SHP77 (cell line): ENCODE measurements at regions not wholly inside any gene's neighbourhood (a gene's known extent, or its start where the extent isn't known, plus 50 kb on each side); places are given as distances from the start of the nearest gene placed in this dataset.
A peak's percentile ranks its signal among the peaks of the same experiment; 100 is the strongest.
"Not testable (repeated sequence)": the region's sequence is repeated elsewhere in the genome, so short reads cannot be mapped to it uniquely, and the experiment has no call there.

ENCODE experiments used
- DNase-seq, 2 experiments: peaks; one replicate each; lab custom pipeline; 2025; lab: John Stamatoyannopoulos, UW

DNA sequence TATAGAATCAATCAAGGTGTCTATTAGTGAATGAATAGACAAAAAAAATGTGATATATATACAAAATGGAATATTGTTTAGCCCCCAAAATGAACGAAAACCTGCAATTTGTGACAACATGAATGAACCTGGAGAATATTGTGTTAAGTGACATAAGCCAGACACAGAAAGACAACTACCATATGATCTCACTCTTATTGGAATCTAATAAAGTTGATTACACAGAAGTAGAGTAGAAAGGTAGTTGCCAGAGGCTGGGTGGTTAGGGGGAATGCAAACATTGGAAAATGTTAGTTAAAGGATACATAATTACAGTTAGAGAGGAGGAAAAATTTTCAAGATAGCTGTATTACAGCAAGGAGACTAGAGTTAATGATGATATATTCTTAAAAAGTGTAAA lies 1962.3 kb downstream of the EFNA5 start:
- DNase-seq, result no peak

DNA sequence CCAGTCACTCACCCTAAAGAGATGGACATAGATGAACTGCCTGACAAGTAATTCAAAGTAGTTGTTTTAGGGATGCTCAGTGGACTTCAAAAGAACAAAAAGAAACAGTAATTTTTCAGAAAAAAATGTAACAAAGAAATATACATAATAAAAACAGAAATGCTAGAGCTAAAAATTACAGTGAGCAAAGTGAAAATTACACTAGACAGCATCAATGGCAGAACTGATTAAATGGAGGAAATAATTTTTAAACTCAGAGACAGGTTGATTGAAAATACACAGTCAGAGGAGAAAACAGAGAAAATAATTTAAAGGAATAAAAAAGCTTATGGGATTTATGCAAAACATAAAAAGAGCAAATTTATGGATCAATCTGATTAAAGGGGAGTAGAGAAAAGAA lies 1968.4 kb downstream of the EFNA5 start:
- DNase-seq, result no peak

DNA sequence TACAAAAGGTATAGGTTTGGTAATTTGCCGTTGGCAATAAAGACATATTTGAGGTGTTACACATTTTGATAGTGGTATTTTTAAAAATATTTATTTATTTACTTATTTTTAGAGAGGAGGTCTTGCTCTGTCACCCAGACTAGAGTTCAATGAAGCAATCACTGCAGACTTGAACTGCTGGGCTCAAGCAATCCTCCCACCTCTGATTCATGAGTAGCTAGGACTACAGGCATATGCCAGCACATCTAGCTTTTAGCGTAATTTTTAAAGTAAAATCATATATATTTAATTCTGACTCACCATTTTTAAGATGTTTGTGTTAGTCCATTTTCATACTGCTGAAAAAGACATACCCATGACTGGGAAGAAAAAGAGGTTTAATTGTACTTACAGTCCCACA lies 1974.3 kb downstream of the EFNA5 start:
- no peak for DNase-seq

DNA sequence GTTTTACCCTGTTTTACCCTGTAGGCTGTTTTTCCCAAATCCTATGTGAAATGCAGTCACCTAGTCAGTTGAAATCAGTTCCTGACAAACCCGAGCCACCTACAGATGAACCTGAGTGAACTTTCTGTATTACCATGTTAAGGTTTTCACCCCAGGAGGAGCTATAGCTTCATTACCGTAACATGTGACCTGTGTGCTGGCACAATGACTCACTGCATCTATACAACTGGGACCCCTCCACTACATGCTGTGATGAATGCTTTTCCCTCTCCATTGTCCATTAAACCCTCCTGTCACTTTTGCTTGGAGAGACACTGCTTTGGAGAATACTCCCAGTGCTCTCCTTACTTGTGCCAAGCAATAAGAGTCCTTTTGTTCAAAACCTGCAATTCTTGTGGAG lies 1974.8 kb downstream of the EFNA5 start:
- DNase-seq, result no peak

DNA sequence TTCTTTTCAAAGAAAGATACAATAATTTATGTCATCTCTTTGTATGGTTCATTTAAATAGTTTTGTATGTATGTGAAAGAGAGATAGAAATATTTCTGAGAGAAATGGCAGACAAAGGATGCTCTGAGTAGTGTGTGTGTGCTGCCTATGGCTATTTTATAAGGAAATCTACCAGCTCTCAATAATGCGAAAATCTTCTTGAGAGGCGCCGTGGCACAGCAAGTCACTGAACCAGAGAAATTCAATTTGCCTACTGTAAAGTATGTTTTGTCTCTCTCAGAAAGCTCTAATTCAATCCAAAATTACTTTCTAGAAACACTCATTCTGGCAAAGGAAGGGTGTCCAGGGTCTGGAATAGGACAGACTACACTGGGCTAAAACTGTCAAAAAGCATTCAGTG lies 1981.1 kb downstream of the EFNA5 start:
- no peak for DNase-seq

DNA sequence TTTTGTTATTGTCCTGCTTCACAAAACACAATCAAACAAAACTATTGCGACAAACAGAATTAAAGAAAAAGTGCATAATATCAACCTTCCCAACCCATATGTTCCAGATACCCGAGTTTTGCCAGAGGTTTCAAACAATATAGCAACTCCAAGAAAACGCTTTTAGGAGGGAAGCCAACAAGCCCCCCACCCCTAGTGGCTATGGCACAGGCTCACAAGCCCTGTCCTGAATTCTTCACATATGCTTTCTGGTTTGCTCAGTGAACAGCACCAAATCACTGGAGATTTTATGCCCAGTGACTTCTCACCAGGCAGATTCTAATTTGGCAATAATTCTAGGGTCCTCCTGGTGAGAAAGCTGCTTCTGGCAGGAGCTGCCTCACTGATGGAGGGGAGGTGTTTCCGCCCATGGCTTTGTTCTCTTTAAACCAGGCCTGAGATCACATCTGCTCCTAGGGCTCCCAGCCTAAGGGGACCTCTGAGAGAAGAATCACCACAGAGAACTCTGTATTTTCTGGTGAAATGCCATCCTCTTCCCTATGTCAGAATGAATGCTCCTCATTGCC lies 1982.4 kb downstream of the EFNA5 start:
- no peak for DNase-seq

DNA sequence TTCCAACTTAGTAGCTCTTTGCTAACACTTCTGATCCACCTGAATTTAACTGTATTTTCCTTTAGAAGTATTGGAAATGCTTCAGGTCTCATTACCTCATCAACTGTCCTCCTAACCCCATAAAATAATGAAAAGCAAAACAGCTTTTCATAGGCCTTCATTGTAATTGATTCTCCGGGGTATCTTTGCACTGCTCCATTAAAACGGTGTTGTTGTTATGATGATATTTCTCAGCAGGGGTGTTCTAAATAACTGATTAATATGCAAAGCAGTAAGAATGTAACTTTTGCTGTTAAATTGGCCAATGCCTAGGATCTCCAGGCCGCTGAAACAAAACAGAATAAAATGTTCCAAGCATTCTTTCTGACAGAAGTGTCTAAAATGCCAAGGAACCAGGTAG lies 1983.2 kb downstream of the EFNA5 start:
- no peak for DNase-seq

DNA sequence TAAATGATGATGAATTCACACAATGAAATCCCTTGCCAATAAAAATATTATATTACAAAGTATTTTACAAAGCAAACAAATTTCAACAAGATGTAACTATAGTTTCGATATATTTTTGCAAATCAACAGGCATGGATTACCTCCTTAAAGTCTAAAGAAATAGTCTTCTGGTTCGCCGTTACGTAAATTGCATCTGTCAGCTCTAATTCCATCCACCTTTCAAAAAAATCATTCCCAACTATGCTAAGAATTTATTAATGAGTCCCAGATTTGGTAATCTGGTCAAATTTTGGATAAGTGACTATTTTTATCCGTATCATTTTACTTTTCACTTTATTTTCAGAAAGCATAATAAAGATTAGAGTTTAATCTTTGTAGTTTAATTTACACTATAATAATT lies 1984.9 kb downstream of the EFNA5 start:
- no peak for DNase-seq

DNA sequence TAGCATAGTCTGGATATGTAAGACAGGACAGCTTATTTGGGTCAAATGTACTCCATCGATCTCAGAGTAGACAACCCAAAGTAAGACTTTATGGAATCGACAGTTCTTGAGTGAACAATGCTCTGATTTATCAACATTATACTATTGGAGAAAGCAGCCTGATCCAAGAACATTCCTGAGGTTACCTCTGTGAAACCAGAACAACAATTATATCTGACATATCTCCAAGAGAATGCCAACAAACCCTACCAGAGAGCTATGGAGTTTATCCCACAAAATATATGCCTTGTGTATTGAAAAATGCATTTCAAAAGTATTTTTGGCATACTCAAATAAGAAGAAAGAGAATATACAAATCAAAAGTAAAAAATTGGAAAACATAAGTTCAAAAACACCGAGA lies 1985.9 kb downstream of the EFNA5 start:
- DNase-seq, result no peak

DNA sequence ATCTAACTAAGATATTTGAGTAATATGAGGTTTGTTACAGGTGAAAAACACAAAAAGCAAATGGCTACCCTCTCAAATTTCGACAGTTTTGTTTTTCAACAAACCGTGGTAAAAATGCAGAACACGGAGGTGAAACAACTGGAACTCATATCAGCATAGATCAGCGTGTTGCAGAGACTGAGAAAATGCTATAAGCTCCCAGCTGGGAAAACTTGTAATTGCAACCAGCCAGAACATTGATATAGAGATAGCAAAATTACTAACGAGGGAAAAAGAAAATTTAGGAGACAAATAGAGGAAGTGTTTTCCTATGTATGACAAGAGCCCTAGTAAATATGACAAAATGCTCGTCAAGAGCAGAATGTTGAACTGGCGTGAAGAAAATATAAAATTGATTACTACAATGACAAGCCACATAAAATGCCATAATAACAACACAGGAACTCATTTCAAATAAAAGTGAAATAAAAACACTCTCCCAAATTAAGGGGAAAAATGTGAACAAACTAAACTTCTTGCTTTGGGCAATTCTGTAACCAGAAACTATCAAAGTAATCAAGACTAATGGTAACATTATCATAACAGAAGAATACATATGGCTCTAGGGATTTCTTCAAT lies 1989.8 kb downstream of the EFNA5 start:
- DNase-seq, result no peak

DNA sequence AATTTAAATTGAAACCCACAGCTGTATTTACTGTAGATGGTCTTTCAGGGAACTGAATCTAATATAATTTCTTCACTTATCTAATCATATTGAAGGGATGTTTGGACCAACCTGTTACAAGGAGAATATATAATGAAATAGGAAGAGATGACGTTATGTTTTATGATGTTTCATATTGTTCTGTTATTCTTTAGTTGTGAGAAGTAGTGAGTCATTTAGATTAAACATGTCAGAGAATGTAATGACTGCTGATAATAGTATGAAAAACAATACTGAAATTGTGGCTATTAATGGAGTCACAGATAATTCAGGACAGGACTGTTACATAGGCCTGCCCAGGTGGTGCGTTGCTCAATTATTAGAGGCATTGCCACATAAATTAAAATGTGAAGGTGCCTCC lies 1993.4 kb downstream of the EFNA5 start:
- no peak for DNase-seq

DNA sequence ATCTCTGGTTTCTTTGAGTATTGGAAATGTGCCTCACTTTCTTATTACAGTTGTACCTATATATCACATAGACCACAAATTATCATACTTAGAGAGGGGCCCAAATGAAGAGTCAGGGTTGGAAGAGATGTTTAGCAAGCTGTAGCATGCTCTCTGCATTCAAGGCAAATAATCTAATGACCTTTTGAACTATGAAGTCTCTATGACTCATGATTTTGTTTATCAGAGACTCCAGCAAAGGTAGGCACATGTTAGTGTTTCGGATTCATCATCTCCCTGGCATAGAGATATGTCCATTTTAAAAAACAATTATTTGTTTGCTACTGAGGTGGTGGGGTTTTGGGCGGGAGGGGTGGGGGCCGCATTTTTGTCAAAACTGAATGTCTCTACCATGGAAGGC lies 2000.1 kb downstream of the EFNA5 start:
- DNase-seq, result no peak

DNA sequence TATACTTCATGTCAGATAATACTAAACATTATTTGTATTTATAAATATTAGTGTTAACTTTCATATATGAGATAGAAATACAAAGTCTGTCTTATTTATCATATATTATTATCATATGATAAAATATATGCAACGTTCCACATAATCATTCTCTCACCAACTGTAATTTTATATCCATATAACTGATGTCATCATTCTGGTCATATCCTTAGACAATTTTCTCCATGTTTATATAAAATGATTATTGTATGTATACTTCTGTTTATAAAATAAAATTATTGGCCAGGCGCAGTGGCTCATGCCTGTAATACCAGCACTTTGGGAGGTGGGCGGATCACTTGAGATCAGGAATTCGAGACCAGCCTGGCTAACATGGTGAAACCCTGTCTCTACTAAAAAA lies 2007.1 kb downstream of the EFNA5 start:
- DNase-seq, result no peak

DNA sequence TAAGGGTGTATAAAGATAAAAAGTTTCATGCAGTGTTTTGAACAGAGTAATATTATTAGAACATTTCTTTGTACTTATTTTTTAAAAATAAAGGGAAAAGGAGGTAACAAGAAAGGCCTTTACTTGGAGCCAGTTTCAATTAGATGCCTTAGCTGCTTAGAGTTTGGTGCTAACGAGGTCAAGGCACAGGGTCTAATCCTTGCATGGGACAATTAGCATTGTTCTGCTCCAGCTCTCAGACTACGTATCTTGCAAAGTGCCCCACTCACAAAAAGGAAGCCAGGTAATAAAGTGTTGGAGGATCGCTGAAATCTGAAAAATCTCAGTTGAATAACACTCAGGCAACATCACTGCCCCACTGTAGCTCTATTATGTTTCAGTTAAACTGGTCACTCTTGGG lies 2011.3 kb downstream of the EFNA5 start:
- DNase-seq, result no peak

DNA sequence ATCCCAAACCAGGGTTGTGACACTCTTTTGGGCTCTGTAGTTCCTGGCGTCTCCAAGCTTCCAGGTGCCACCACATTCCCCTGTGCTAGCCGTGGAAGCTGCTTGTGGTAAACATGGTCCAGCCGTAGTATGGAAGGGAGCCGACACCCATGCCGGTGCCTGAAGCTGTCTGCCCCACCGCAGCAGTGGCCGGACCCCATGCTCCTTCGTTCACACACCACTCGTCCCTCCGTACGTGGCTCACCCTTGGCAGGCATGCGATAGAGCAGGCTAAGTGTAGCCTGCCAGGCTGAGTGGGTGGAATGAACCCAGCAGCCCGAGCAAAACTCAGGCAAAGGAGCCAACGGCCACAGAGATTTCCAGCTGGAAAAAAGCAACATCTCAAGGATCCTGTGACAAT lies 2030.4 kb downstream of the EFNA5 start:
- DNase-seq, result no peak

DNA sequence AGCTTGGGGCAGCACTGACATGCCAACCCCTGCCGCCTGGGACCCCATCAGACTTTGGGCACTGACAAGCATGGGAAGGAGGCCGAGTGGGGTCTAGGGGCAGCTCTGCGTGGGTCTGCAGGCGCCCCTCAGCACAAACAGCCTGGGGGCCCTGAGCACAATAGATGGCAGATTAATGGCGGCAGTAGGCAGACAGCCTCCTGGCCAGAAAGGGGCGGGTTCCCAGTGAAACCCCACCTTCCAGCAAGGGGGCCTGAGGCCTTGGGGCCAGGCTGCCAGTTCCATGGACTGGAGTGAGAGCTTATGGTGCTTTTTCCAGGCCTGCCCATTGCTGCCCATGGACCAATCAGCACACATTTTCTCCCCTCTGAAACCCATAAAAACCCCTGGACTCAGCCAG lies 2031.2 kb downstream of the EFNA5 start:
- DNase-seq, result no peak

DNA sequence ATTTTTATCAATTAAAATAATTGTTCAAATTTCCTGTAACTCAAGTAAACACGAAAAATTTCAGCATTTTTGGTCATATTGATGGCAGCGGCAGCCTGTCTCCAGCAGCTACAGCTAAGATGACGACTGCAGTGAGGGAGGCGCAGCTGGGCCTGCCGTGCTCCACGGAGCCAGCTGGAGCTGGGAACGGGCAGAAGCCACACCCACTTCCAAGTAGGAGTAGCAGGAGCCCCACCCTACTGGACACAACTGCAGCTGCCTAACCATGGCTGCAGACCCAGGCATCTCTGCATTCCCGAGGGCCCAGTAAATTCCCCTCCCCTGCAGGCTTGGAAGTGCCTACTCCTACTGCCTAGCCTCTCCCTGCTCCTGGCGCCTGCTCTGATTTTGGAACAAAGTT lies 2031.7 kb downstream of the EFNA5 start:
- peak; percentile 81 to 94 for DNase-seq

DNA sequence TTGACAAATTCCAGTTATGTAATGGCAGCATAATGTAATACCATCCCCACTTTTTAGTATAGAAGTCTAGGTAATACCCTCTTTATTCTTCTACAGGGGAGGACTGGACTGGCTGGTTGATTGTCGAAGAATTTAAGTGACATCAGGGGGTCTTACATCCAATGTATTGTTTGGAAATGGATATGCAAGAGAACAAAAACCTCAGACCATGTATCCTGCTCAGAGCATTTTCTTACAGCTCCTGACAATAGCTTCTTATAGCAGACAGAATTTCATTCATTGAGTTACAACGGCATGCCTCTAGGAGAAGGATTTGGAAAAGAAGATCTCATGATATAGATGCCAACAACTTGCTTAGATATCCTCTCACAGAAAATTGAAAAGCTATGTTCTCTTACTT lies 2032.3 kb downstream of the EFNA5 start:
- no peak for DNase-seq

DNA sequence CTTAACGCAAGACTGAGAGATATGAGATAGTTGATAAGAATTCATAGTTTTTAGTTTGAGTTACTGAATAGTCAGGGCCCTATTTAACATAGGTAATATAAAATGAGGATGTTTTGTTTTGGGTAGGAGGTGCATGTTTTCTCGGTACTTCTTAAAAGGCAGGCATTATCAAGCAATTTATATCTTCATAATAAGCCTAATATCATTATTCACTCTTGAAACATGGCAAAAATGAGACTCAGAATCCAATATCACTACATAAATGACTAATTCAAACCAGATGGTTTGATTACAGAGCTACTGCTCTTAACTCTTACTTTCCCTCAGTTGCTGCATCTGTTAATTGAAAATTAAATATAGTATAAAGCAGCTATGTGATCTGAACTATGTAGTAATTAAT lies 2038.7 kb downstream of the EFNA5 start:
- no peak for DNase-seq

DNA sequence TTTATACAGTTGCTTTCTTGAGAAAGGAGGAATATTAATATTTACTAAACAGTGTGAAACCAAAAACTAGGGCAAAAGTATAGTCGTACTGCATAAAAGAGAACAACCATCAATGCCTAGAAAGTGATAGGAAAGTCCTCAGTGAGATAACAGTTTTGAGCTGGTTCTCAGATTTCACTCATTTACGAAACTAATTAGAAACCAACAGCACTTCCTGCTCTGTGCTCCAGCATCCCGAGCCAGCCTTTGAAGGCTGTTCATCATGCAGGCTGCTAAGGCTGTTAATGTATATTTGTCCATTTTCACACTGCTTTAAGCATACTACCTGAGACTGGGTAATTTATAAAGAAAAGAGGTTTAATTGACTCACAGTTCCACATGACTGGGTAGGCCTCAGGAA lies 2039.9 kb downstream of the EFNA5 start:
- no peak for DNase-seq

DNA sequence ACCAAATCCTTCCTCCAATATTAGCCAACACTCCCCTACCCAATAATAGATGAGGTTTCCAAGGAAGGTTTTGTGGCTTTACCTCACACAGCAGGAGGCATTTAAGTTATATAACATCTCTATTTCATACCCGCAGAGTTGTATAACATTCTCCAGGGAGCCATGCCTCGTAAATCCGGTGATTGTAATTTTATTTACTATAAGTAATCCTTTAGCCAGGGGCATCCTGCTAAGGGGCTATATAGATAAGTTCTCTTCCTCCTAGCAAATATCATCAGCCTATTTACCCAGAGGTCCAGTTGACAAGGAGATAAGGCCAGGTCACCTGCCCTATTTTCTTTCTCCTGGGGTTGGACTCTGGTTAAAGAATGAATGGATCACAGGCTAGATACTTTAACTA lies 2051.0 kb downstream of the EFNA5 start:
- no peak for DNase-seq

DNA sequence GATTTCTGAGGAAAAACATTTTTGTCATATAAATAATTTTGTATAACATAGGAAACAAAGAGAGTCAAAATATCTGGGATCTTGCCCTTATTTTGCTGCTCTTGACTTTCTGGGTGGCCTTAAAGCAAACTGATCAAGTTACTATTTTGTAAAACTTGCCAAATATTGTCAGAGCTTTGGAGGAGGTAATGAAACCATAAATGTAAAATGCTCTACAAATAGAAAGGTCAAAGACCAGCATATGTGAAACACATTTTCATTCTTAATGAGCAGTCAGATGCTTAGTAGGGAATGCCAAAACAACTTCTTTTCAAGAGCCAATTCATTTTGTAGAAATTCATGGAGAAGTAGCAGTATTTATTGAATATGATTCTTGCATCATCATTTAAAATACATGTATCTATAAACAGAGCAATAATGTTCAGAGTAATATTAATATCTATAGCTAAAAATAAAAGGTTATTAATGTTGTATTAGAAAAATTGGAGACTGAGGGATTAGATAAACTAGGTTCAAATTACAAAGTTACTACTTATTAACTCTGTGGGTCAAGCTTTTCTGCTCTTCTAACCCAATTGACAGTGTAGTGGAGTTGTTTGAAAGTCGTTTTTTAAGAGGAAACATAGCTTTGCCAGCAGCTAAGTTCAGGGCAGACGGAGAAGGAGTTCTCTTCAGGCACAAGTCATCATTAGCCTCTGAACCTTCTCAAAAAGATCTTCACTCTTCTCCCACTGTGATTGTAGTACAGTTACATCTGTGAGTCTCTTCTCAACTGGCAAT lies 2053.1 kb downstream of the EFNA5 start:
- DNase-seq, result peak; percentile 16 to 32

DNA sequence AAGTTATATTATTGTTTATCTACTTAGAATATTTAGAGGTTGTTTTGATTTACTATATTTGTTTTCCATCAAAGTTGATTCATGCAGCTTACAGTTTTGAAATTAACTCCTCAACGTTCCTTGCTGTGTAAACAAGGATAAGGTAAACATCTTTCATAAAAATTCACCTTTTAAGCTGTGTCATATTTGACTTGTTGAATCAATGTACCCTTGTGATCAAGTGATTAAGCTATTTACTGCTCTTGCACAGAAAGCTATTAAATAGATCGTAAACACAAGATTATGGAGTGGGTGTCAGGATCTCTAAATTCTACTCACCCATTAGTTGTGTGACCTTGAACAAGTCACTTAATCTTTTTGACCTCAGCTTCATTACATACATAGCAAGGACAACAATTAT lies 2054.0 kb upstream of the NUDT12 start:
- DNase-seq, result no peak

DNA sequence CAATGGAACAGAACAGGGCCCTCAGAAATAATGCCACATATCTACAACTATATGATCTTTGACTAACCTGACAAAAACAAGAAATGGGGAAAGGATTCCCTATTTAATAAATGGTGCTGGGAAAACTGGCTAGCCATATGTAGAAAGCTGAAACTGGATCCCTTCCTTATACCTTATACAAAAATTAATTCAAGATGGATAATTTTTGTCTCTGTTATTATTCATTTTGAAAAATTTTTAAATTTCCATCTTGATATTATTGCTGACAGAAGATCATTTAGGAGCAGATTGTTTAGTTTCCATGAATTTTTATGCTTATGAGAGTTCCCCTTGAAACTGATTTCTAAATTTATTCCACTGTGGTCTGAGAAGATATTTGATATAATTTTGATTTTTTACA lies 2039.8 kb upstream of the NUDT12 start:
- not testable (repeated sequence) for DNase-seq
